PC-9 (cell line): ENCODE measurements at regions not wholly inside any gene's neighbourhood (a gene's known extent, or its start where the extent isn't known, plus 50 kb on each side); places are given as distances from the start of the nearest gene placed in this dataset.
"Not testable (repeated sequence)": the region's sequence is repeated elsewhere in the genome, so short reads cannot be mapped to it uniquely, and the experiment has no call there.

Experiments
- BruUV-seq: library from RNA; stranded (reverse); fragments of 400-500 nt; replicated peaks from 2 replicates; lab custom pipeline; 2021; lab: Mats Ljungman, UMichigan
- CTCF ChIA-PET: fragments of 300-600 bp; sonication (Branson Sonifier 250); formaldehyde crosslinking; loops from one replicate; lab custom pipeline; 2022; ENCODE audit warnings: antibody characterized with exemption; lab: Charles Lee
- POLR2A ChIA-PET: fragments of 300-600 bp; sonication (Branson Sonifier 250); formaldehyde crosslinking; loops from one replicate; lab custom pipeline; 2022; ENCODE audit warnings: antibody characterized with exemption; ENCODE audit not compliant: unreplicated experiment; lab: Charles Lee
- DNase-seq, 2 experiments: peaks; one replicate each; pipeline versions ENCODE4 v3.0.0 to v3.0.0-alpha.2; 2015 to 2022; ENCODE audit warnings: mixed read lengths in 1 of 2
- H2AFZ ChIP-seq: fragments of 200-600 bp; sonication (generic); 2 replicates; pipeline ENCODE4 v1.8.1; 2017; ENCODE audit warnings: antibody characterized with exemption
- H3F3A ChIP-seq: fragments of 200-600 bp; sonication (generic); 2 replicates; pipeline ENCODE4 v1.8.1; 2017; ENCODE audit warnings: antibody characterized with exemption, mild to moderate bottlenecking, low read depth; ENCODE audit not compliant: insufficient read depth
- H3K27ac ChIP-seq: fragments of 200-600 bp; sonication (generic); 2 replicates; pipeline ENCODE4 v1.6.1; 2016; ENCODE audit warnings: mixed run types
- H3K27me3 ChIP-seq: fragments of 200-600 bp; sonication (generic); 2 replicates; pipeline ENCODE4 v1.6.1; 2016; ENCODE audit warnings: low read depth, mixed run types; ENCODE audit not compliant: insufficient read depth
- H3K36me3 ChIP-seq: fragments of 200-600 bp; sonication (generic); 2 replicates; pipeline ENCODE4 v1.6.1; 2016; ENCODE audit warnings: low read depth, mixed run types
- H3K4me1 ChIP-seq: fragments of 200-600 bp; sonication (generic); replicated peaks from 2 replicates; pipeline ENCODE4 v1.6.1; 2016; ENCODE audit warnings: mixed run types; ENCODE audit not compliant: insufficient read depth
- H3K4me2 ChIP-seq: fragments of 200-600 bp; sonication (generic); 2 replicates; pipeline ENCODE4 v1.6.1; 2017; ENCODE audit warnings: mixed run types
- H3K4me3 ChIP-seq: fragments of 200-600 bp; sonication (generic); 2 replicates; pipeline ENCODE4 v1.6.1; 2016; ENCODE audit warnings: mixed run types
- H3K79me2 ChIP-seq: fragments of 200-600 bp; sonication (generic); 2 replicates; pipeline ENCODE4 v1.6.1; 2017; ENCODE audit warnings: low read depth, mixed run types
- H3K9me2 ChIP-seq: fragments of 200-600 bp; sonication (generic); 2 replicates; pipeline ENCODE4 v1.8.1; 2017; ENCODE audit warnings: mild to moderate bottlenecking; ENCODE audit not compliant: insufficient read depth
- H3K9me3 ChIP-seq: fragments of 200-600 bp; sonication (generic); 2 replicates; pipeline ENCODE4 v1.8.1; 2016; ENCODE audit warnings: low read depth; ENCODE audit not compliant: insufficient read depth
- H4K20me1 ChIP-seq: fragments of 200-600 bp; sonication (generic); 2 replicates; pipeline ENCODE4 v1.8.1; 2017; ENCODE audit not compliant: insufficient read depth
- EZH2 ChIP-seq: fragments of 200-600 bp; sonication (generic); IDR thresholded peaks from 2 replicates; pipeline ENCODE4 v1.8.0; 2017; ENCODE audit warnings: antibody characterized with exemption, low read depth
- intact Hi-C: fragments of 100-400 bp; cut with micrococcal nuclease; formaldehyde crosslinking; loops from one replicate; pipeline ENCODE4 v1.10.0; 2022; ENCODE audit not compliant: unreplicated experiment
- TF ChIP-seq, protein P1 (sequence below): fragments of 200-600 bp; sonication (generic); conservative IDR thresholded peaks from 2 replicates; pipeline ENCODE4 v1.6.1; 2017; ENCODE audit warnings: mixed run types, antibody characterized with exemption, mild to moderate bottlenecking, moderate library complexity

DNA sequence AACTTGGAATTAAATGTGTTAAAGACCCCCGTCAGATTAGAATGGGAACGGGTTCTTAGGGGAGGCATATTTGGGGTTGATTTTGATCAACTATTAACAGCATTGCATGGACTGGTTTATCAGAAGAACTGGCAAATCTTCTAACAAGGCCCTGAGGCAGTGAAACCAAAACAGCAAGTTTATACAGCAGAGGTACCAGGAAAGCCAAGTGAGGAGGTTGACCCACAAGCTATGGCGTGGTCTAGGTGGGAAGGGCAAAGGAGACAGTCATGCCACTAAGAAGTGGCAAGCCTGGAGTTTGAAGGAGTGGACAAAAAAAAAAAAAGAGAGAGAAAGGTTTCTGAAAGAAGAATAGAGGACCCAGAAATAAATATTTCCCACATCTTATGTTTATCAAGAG, 187.0 kb downstream of the MREG start:
- no peaks in the 10 kb centered on the region for H3K79me2 ChIP-seq
- CTCF ChIA-PET = interaction anchor here (0.7 kb wide), 1 partner anchor 43 kb away, joined by 4 read pairs; no protein-coding TSS in a partner anchor
- H3K27ac ChIP-seq = peak overlapping the region; percentile 68
- H3K4me1 ChIP-seq = peaks cover 43% of the 10 kb centered on the region
- 0 out of 2 replicates have a peak, but pooled peaks cover 2% of the 10 kb centered on the region for H3K9me3 ChIP-seq
- H3F3A ChIP-seq = peaks cover 19% of the 10 kb centered on the region
- TF ChIP-seq, protein P1, sequence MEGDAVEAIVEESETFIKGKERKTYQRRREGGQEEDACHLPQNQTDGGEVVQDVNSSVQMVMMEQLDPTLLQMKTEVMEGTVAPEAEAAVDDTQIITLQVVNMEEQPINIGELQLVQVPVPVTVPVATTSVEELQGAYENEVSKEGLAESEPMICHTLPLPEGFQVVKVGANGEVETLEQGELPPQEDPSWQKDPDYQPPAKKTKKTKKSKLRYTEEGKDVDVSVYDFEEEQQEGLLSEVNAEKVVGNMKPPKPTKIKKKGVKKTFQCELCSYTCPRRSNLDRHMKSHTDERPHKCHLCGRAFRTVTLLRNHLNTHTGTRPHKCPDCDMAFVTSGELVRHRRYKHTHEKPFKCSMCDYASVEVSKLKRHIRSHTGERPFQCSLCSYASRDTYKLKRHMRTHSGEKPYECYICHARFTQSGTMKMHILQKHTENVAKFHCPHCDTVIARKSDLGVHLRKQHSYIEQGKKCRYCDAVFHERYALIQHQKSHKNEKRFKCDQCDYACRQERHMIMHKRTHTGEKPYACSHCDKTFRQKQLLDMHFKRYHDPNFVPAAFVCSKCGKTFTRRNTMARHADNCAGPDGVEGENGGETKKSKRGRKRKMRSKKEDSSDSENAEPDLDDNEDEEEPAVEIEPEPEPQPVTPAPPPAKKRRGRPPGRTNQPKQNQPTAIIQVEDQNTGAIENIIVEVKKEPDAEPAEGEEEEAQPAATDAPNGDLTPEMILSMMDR = no peak
- no peaks in the 10 kb centered on the region for H3K27me3 ChIP-seq
- peak overlapping the region; percentile 9; the same call in 1 of the 2 replicates for H2AFZ ChIP-seq
- H3K4me3 ChIP-seq = peak overlapping the region; percentile 4; the same call in 1 of the 2 replicates
- no TSS peak for BruUV-seq
- POLR2A ChIA-PET = no interaction called here
- no peaks in the 10 kb centered on the region for H4K20me1 ChIP-seq
- H3K9me2 ChIP-seq = no peaks in the 10 kb centered on the region
- H3K36me3 ChIP-seq = no peaks in the 10 kb centered on the region
- H3K4me2 ChIP-seq = peak overlapping the region; percentile 67
- intact Hi-C loops = loop anchor here (1.0 to 5.0 kb wide), 2 partner anchors 207 to 374 kb away; no protein-coding TSS in a partner anchor
- DNase-seq = peak in 1 of 2 experiments; percentile 62

GRCh38 chr2:215825707-215826106, 187.6 kb downstream of the MREG start:
- no peak overlapping the region for H3K4me3 ChIP-seq
- no peak for DNase-seq
- ChIA-PET POLR2A (interaction anchor here (0.7 kb wide), 1 partner anchor 82 kb away, joined by 3 read pairs; no protein-coding TSS in a partner anchor), CTCF (interaction anchor here (0.7 kb wide), 2 partner anchors 43 to 144 kb away, joined by 3 to 4 read pairs; no protein-coding TSS in a partner anchor)
- peaks cover 19% of the 10 kb centered on the region for H3F3A ChIP-seq
- no peaks in the 10 kb centered on the region for H3K9me2 ChIP-seq
- H3K4me2 ChIP-seq = peak overlapping the region; percentile 67
- no peaks in the 10 kb centered on the region for H3K79me2 ChIP-seq
- no peaks in the 10 kb centered on the region for H4K20me1 ChIP-seq
- H2AFZ ChIP-seq = no peak overlapping the region
- no peaks in the 10 kb centered on the region for H3K36me3 ChIP-seq
- H3K4me1 ChIP-seq = peaks cover 42% of the 10 kb centered on the region
- no peaks in the 10 kb centered on the region for H3K9me3 ChIP-seq
- BruUV-seq = no TSS peak
- peak overlapping the region; percentile 68 for H3K27ac ChIP-seq
- TF ChIP-seq, protein P1 = no peak
- TF ChIP-seq EZH2 = no peak
- no peaks in the 10 kb centered on the region for H3K27me3 ChIP-seq
- intact Hi-C loops = loop anchor here (1.0 to 5.0 kb wide), 2 partner anchors 206 to 373 kb away; no protein-coding TSS in a partner anchor

DNA sequence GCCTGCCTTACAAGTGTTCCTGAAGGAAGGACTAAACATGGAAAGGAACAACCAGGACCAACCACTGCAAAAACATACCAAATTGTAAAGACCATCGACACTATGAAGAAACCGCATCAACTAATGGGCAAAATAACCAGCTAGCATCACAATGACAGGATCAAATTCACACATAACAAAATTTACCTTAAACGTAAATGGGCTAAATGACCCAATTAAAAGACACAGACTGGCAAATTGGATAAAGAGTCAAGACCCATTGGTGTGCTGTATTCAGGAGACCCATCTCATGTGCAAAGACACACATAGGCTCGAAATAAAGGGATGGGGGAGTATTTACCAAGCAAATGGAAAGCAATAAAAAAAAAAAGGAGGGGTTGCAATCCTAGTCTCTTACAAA, 192.1 kb downstream of the MREG start:
- H4K20me1 ChIP-seq, H3K4me2 ChIP-seq, H3F3A ChIP-seq, H3K9me2 ChIP-seq, H3K4me1 ChIP-seq, H3K36me3 ChIP-seq, intact Hi-C loops, H3K27ac ChIP-seq, CTCF ChIA-PET, H3K27me3 ChIP-seq, H3K79me2 ChIP-seq, DNase-seq, H2AFZ ChIP-seq, H3K9me3 ChIP-seq, BruUV-seq, H3K4me3 ChIP-seq, POLR2A ChIA-PET: not testable (repeated sequence)

GRCh38 chr2:215819713-215820112, 193.6 kb downstream of the MREG start:
- H3K9me3 ChIP-seq, H3K4me3 ChIP-seq, BruUV-seq, H3K4me1 ChIP-seq, POLR2A ChIA-PET, intact Hi-C loops, H2AFZ ChIP-seq, H3K4me2 ChIP-seq, DNase-seq, H3K27ac ChIP-seq, H3F3A ChIP-seq, H3K27me3 ChIP-seq, H4K20me1 ChIP-seq, H3K9me2 ChIP-seq, H3K79me2 ChIP-seq, H3K36me3 ChIP-seq: not testable (repeated sequence)
- CTCF ChIA-PET = interaction anchor here (1.2 kb wide), 1 partner anchor 11 kb away, joined by 3 read pairs; no protein-coding TSS in a partner anchor
